GM19372 (cell line): ENCODE measurements at regions not wholly inside any gene's neighbourhood (a gene's known extent, or its start where the extent isn't known, plus 50 kb on each side); places are given as distances from the start of the nearest gene placed in this dataset.
"Not testable (repeated sequence)": the region's sequence is repeated elsewhere in the genome, so short reads cannot be mapped to it uniquely, and the experiment has no call there.

ENCODE experiments used
- ATAC-seq: cut with Tn5 transposase; IDR thresholded peaks from one replicate; pipeline ENCODE4 v1.9.1; 2021; ENCODE audit warnings: mild to moderate bottlenecking, low read depth, moderate library complexity; ENCODE audit not compliant: unreplicated experiment

GRCh38 chrX:40936827-40937226 lies 148.4 kb upstream of the USP9X start:
- ATAC-seq, result no peak

DNA sequence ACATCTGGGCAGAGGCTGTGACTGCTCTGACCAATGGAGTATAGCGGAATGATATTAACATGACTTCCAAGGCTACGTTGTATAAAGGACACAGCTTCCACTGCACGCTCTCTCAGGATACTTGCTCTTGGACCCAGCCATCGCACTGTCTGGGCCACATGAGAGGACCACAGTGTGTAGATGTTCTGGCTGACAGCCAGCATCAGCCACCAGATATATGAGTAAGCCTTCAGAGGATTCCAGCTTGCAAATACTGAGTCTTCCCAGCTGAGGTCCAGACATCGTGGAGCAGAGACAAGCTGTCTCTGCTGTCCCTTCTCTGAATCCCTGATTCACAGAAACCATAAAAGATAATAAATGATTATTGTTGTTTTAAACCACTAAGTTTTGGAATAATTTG lies 146.8 kb upstream of the USP9X start:
- ATAC-seq, result no peak

DNA sequence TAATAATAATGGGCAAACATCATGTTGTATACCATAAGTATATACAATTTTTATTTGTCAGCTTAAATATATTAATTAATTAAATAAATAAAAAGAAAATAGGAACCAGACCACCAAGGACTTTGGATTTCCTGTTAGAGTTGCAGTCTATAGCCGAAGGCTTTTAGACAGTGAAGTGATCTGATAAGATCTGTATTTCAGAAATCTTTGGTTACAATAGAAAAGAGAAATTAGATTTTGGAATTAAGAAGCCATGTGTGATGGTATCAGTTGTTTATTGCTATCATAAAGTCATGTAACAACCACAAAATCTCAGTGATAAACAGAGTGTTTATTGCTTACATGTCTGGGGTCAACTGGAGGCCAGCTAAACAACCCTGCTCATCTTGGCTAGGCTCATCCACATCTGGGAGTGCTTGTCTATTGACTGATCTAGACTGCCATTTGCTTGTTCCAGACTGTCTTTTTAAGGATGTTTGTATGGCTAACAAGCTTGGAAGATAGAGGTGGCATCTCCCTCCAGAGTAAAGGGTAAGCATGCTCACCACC lies 142.1 kb upstream of the USP9X start:
- ATAC-seq, result no peak

DNA sequence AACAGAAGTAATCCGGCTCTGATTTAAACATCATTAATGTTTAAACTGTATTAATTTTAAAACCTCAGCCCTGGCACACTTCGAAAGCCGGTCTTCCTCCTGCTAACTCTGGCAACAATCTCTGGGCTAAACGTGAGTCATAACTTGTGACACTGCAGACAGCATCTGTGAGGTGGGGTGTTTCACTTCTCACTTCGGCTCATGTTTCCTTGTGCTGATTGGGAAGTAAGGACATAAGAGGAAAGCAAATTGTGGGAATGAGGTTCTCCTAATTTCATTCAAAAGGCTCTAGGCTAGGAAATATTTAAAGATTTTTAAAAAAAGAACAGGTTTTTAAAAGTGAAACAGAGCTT lies 139.9 kb upstream of the USP9X start:
- no peak for ATAC-seq

DNA sequence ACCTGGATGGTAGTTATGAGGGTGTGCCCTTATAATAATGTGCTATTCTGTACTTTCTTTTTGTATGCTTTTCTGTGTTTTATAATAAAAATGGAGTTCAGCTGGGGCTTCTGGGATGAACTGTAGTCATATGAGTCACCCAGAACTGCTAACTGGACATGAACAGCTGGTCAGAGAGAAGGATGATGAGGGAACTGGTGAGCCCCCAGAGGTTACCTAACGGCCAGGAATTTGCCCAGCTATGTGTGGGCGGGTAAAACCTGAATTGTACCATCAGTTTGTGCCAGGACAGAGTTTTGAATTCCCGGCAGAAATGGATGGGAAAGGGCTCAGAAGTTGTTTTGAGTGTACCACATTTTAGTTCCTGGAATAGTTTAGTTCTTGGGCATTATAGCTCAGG lies 138.0 kb upstream of the USP9X start:
- no peak for ATAC-seq

DNA sequence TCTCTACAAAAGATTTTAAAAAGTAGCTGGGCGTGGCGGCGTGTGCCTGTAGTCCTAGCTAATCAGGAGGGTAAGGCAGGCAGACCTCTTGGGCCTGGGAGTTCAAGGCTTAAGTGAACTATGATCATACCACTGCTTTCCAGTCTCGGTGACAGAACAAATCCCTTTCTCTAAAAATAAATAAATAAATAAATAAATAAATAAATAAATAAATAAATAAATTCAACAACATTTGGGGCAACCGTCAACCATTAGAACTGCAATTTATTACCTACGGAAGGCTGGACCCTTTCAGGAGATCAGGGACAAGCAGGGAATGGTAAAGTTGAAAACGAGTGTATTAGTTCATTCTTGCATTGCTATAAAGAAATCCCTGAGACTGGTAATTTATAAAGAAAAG lies 136.2 kb upstream of the USP9X start:
- ATAC-seq, result no peak

DNA sequence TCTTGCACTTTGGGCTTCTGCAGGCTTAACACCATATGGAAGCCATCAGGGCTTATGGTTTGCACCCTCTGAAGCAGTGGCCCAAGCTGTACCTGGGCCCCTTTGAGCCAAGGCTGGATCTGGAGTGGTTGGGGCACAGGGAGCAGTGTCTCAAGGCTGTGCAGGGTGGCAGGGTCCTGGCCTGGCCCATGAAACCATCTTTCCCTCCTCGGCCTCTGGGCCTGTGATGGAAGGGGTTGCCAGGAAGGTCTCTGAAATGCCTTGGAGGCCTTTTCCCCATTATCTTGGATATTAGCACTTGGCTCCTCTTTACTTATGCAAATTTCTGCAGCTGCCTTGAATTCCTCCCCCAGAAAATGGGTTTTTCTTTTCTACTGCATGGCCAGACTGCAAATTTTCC lies 134.7 kb upstream of the USP9X start:
- no peak for ATAC-seq

DNA sequence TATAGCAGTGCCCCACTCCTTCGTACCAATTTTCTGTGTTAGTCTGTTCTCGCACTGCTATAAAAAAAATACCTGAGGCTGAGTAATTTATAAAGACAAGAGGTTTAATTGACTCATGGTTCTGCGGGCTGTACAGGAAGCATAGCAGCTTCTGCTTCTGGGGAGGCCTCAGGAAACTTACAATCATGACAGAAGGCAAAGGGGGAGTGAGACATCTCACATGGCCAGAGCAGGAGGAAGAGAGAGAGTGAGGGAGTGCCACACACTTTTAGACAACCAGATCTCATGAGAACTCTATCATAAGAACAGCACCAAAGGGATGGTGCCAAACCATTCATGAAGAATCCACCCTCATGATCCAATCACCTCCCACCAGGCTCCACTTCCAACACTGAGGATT lies 133.8 kb upstream of the USP9X start:
- not testable (repeated sequence) for ATAC-seq

- no peak for ATAC-seq
These were observed 132.4 kb upstream of the USP9X start for GRCh38 chrX:40952855-40953254.

GRCh38 chrX:40953369-40953768 lies 131.9 kb upstream of the USP9X start:
- ATAC-seq, result no peak

DNA sequence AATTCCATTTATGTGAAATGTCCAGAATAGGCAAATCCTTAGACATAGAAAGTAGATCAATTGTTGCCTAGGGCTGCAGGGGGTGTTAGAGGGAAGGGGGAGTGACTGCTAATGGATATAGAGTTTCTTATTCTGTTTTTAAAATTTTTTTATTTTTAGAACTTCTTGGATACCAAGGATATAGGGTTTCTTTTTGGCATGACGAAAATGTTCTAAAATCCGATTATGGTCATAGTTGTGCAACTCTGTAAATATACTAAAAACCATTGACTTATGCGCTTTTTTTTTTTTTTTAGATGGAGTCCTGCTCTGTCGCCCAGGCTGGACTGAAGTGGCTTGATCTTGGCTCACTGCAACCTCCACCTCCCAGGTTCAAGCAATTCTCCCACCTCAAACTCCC lies 125.2 kb upstream of the USP9X start:
- ATAC-seq, result no peak

GRCh38 chrX:40962793-40963407 lies 122.3 kb upstream of the USP9X start:
- no peak for ATAC-seq

DNA sequence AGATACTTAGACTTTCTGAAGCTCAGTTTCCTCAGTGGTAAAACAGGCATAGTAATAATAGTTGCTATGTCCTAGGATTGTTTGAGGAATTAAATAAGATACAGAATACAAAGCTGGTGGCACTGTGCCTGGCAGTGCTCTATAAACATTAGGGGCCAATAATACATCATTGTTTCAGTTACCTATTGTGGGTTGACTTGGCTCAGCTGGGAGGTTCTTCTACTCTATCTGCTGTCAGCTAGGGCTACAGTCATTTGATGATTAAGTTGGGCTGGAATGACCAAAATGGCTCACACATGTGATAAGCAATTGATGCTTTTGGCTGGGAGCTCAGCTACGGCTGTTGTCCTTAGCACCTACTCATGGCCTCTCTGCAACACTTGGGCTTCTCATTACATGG lies 121.2 kb upstream of the USP9X start:
- ATAC-seq, result no peak

- ATAC-seq, result no peak
These were observed 120.3 kb upstream of the USP9X start for GRCh38 chrX:40964633-40965586.

DNA sequence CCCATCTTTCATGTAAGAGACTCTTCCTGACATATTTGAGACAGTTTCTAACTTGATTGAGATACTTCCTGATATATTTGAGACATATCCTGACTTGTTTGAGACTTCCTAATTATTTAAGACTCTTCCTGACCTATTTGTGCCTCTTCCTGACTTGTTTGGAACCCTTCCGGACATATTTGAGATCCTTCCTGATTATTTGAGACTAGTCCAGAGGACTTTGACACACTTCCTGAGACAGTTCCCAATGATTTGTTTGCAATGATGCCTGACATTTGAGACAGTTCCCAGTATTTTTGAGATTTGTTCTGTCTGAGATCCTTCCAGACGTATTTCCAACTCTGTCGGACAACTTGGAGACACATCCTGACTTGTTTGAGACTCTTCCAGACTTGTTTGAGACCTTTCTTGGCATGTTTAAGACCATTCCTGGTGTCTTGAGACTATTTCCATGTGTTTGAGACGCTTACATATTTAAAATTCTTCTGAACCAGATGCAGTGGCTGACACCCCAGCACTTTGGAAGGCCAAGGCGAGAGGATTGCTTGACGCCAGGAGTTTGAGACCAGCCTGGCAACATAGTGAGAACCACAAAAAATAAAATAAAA lies 118.9 kb upstream of the USP9X start:
- ATAC-seq, result no peak

GRCh38 chrX:40968180-40968579 lies 117.1 kb upstream of the USP9X start:
- ATAC-seq, result no peak

DNA sequence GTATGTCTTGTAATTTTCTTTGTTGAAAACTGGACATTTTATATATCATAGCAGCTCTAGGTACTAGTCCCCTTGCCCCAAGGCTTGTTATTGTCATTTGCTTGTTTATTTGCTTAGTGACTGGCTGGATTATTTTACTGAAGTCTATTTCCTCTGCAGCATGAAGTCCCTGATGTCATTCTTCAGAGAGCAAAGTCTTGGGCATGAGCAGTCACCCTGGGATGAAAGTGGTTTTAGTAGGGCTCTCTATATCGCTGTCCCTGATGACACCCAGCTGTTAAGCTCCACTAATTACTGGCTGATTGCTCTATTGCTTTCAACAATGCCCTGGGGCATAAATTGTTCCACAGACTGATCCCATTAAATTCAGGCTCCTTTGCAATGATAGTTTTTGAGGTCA lies 113.5 kb upstream of the USP9X start:
- no peak for ATAC-seq

- no peak for ATAC-seq
These were observed 111.6 kb upstream of the USP9X start for GRCh38 chrX:40973619-40974018.

GRCh38 chrX:40975951-40976350 lies 109.3 kb upstream of the USP9X start:
- no peak for ATAC-seq

GRCh38 chrX:40976981-40977380 lies 108.3 kb upstream of the USP9X start:
- no peak for ATAC-seq

GRCh38 chrX:40984962-40985361 lies 100.3 kb upstream of the USP9X start:
- ATAC-seq, result no peak
